Breast epithelium (tissue), 3 donors: ENCODE measurements at regions not wholly inside any gene's neighbourhood (a gene's known extent, or its start where the extent isn't known, plus 50 kb on each side); places are given as distances from the start of the nearest gene placed in this dataset.

Experiments used
- CTCF ChIP-seq, 3 donors: fragments of 450-650 bp; IDR thresholded peaks; one replicate each; pipeline ENCODE4 v1.5.1; 2016 to 2017; ENCODE audit warnings: antibody characterized with exemption in 3 of 3, mild to moderate bottlenecking in 3 of 3, moderate library complexity in 3 of 3
- POLR2A ChIP-seq: fragments of 450-650 bp; IDR thresholded peaks from one replicate; pipeline ENCODE4 v1.6.1; 2016; ENCODE audit warnings: antibody characterized with exemption, mild to moderate bottlenecking, moderate library complexity

- no peak for TF ChIP-seq CTCF (IDR thresholded peaks at IDR 0.05)
- no peak for TF ChIP-seq POLR2A
These were observed 127.9 kb upstream of the NHS start for GRCh38 chrX:17247144-17247543.
